ENCODE measurements at regions not wholly inside any gene's neighbourhood (a gene's known extent, or its start where the extent isn't known, plus 50 kb on each side); places are given as distances from the start of the nearest gene placed in this dataset.

DNA sequence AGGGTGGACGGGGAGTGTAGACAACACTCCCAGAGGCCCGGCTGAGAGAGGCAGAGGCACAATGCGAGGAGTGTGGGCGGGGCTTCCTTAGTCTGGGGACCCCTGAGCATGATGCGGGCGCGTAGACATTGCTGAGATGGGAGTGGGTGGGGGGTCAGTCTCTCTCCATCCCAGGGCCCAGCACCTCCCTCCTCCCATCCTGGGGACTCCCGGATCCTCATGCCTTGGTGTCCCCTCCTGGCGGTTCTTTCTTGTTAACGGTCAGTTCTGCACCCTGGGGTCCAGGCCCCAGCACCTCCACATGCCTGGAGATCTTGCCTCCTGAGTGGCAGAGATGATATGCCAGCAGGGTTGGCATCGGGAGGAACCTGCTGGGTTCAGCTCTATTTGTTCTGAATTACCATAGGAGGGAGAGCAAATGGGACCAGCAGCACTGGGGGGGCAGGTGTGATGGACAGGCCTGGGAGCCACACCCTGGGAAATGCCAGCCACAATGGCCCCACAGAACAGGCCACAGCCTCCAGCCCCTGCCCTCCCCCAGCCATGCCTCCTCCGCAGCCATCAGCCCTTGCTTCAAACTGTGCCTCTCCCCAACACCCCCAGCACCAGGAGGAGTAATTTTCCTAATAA, 55.7 kb downstream of the RTL6 start:
- H3K4me3 ChIP-seq (ENCODE audit: low read depth, low read length) = no peak overlapping the region
- TF ChIP-seq, protein P1, sequence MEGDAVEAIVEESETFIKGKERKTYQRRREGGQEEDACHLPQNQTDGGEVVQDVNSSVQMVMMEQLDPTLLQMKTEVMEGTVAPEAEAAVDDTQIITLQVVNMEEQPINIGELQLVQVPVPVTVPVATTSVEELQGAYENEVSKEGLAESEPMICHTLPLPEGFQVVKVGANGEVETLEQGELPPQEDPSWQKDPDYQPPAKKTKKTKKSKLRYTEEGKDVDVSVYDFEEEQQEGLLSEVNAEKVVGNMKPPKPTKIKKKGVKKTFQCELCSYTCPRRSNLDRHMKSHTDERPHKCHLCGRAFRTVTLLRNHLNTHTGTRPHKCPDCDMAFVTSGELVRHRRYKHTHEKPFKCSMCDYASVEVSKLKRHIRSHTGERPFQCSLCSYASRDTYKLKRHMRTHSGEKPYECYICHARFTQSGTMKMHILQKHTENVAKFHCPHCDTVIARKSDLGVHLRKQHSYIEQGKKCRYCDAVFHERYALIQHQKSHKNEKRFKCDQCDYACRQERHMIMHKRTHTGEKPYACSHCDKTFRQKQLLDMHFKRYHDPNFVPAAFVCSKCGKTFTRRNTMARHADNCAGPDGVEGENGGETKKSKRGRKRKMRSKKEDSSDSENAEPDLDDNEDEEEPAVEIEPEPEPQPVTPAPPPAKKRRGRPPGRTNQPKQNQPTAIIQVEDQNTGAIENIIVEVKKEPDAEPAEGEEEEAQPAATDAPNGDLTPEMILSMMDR (conservative IDR thresholded peaks at IDR 0.05; ENCODE audit: low read depth, low read length) = no peak
- no peak for DNase-seq (ENCODE audit: low read depth)

DNA sequence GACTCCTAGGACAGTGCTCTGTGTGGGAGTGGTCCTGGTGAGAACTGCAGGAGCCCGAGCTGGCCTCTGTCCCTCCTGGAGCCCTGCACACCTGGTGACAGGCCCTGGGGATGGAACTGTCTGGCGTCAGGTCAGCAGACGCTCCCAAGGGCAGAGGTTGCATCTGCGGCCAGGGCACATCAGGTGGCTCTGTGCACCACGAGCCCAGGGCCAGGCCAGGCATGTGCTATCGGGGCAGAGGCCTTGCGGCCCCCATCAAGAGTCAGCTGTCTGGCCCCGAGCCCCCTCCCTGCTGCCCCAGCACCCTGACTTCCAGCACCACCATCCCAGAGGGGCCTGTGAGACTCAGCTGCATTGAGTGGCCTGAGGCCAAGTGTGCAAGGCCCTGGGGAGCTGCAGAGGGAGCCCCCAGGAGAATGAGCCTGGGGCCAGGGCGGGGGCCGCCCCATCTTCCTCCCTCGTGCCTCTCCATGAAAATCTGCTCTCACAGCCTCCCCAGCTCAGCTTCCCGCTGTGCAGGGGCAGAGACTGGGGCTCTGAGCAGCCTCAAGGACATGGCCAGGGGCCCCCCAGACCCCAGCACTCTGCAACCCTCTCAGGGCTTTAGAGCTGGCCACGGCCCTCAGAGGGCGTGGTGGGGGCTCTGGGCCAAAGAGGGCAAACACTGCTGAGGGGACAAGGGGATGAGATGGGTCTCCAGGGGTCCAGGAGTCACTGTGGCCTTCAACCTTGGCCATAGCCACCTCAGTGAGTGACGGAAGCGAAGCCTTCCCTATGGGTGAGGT, 56.4 kb downstream of the RTL6 start:
- DNase-seq (ENCODE audit: low read depth) = no peak
- TF ChIP-seq, protein P1 (conservative IDR thresholded peaks at IDR 0.05; ENCODE audit: low read depth, low read length) = no peak
- no peak overlapping the region for H3K4me3 ChIP-seq (ENCODE audit: low read depth, low read length)

DNA sequence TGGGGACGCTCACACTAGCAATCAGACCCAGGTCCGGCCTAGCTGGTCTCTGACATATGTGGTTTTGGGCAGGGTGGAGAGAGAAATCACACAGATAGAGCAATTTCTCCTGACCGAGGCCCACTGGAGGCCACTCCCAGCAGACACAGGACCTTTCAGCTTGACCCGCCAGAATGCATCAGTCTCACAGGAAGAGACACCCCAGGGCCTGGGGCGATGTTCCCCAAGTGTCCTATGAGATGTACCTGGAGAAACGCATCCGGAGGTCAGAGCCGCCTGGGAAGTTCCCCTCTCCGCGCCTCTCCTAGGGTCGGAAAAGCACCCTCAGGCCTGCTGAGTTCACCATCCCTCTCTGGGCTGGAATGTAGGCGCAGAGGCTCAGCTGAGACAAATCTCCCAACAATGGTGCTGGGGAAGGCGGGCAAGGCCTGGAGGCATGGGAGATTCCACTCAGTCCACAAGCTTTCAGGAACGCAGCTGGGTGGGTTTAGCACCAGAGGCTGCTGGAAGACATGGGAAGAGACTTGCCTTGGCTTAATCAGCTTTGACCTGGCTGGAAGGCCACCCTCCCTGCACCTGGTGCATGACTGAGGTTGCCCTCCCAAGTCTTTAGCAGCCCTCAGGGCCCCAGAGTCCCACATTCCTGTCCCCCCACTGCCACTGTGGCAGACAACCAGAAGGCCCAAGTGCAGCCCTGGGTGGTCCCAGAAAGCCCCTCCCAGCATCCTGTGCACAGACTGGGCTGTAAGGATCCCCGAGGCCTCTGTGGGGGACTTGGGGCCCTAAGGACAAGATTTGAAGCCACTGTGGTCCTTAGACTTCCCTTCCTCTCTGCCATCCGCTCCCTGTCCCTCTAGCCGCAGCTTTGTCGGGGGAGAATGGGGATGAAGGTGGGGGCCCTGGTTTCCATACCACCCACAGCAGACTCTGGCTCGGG, 57.5 kb downstream of the RTL6 start:
- no peak for DNase-seq (ENCODE audit: low read depth)
- no peak overlapping the region for H3K4me3 ChIP-seq (ENCODE audit: low read depth, low read length)
- TF ChIP-seq, protein P1 (conservative IDR thresholded peaks at IDR 0.05; ENCODE audit: low read depth, low read length) = no peak

GRCh38 chr22:44439356-44440223, 58.4 kb downstream of the RTL6 start:
- TF ChIP-seq, protein P1 (conservative IDR thresholded peaks at IDR 0.05; ENCODE audit: low read depth, low read length) = no peak
- H3K4me3 ChIP-seq (ENCODE audit: low read depth, low read length) = no peak overlapping the region
- no peak for DNase-seq (ENCODE audit: low read depth)

GRCh38 chr22:44438481-44439131, 59.4 kb downstream of the RTL6 start:
- H3K4me3 ChIP-seq (ENCODE audit: low read depth, low read length) = no peak overlapping the region
- TF ChIP-seq, protein P1 (conservative IDR thresholded peaks at IDR 0.05; ENCODE audit: low read depth, low read length) = no peak
- no peak for DNase-seq (ENCODE audit: low read depth)

DNA sequence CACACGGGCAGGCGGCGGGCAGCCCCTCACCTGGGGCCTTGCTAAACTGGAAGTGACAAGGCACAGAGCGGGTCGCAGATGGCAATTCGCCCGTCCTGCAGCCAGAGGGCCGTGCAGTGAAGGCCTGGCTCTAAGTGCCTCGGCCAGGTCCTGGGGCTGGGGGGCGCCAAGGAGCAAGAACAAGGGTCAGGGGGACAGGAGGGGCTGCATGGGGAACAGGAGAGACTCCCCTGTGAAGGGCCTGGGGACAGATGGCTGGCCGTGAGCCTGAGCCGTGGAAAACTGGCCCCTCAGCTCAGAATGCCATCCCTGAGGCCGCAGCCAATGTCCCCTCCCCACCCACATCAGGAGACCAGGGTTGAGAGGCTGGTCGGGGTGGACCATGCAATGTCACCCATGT, 60.0 kb downstream of the RTL6 start:
- TF ChIP-seq, protein P1 (conservative IDR thresholded peaks at IDR 0.05; ENCODE audit: low read depth, low read length) = no peak
- no peak for DNase-seq (ENCODE audit: low read depth)
- H3K4me3 ChIP-seq (ENCODE audit: low read depth, low read length) = no peak overlapping the region

Data from epithelial cell of proximal tubule (primary cell).